HG02970 (cell line): ENCODE measurements at regions not wholly inside any gene's neighbourhood (a gene's known extent, or its start where the extent isn't known, plus 50 kb on each side); places are given as distances from the start of the nearest gene placed in this dataset.

ENCODE experiments used
- ATAC-seq: cut with Tn5 transposase; IDR thresholded peaks from one replicate; pipeline ENCODE4 v1.9.1; 2021; ENCODE audit warnings: mild to moderate bottlenecking, moderate library complexity, moderate number of reproducible peaks; ENCODE audit not compliant: unreplicated experiment, low FRiP score

DNA sequence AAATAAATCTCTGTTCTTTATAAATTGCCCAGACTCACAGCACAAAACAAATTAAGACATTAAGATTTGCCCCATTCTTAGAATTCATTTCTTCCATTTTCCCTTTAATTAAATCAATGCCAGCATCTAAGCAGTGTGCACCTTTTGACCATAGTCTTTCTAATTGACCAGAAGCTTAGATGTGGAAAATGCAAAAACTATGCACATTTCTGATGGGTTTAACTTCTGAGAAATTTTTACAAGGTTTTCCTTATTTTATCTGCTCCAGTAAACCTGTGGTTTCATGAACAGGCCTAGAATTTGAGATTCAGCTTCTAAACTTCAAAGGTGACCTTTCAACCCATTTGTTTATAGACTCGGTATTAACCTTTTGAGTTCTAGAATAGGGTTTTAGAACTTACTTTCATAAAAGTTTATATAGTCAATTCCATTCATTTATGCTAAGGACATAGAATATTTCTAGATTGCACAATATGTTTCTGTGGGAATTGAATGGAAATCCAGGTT, 437.8 kb upstream of the HSF2 start:
- ATAC-seq = no peak

DNA sequence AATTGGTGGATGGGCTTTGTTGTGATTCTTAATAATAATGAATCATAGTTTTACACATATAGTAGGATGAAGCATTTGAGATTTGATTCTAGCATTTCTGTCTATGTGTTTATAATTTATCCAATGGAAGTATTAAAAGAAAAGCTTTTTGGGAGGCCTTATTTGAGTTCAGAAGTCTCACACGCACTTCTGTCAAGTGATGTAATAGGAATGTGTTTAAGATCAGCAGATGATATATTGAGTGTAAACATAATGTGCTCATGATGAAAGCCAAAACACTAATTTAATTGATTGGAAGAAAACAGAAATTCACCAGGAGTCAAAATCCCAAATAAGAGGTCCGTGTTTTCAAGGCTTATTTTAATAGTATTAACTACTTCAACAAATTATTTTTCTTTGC, 435.6 kb upstream of the HSF2 start:
- no peak for ATAC-seq

GRCh38 chr6:121965739-121966138, 433.7 kb upstream of the HSF2 start:
- no peak for ATAC-seq

GRCh38 chr6:121967631-121968030, 431.8 kb upstream of the HSF2 start:
- ATAC-seq = no peak

DNA sequence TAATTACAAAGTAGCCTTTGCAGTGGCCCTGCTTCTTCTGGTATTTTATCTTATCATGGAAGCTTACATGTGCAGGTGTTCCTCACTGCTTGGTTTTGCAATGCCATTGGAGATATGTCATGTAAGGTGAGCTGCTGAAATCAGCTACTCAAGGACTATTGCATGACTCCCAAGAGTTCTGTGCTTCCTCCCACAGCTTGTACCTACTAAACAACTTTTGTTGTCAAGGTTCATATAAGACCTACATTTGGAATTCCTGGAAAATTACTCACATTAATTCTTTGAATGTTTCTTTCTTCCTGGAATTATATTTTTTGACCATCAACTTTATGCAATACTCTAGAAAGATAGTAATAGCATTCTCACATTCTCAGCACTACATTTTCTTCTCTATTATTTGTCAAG, 427.5 kb upstream of the HSF2 start:
- ATAC-seq = no peak

- no peak for ATAC-seq
Measured at GRCh38 chr6:121984956-121985355, 414.5 kb upstream of the HSF2 start.

DNA sequence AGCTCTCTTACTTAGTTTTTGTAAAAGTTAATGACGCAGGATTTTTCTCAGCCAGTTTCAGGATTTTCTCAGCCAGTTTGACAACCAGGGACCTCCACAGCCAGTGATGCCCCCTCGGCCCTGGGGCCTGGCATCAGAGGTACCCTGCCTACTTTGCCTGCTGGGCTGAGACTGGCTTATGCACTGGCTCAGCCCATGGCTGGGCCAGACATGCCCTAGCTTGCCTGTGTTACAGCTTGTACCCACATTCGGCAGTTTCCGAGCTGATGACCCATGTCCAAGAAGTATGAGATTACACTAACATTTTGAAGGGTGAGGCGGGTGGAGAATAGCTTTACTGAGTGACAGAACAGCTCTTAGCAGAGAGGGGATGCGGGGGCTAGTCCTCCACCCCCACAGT, 406.1 kb upstream of the HSF2 start:
- ATAC-seq = no peak

DNA sequence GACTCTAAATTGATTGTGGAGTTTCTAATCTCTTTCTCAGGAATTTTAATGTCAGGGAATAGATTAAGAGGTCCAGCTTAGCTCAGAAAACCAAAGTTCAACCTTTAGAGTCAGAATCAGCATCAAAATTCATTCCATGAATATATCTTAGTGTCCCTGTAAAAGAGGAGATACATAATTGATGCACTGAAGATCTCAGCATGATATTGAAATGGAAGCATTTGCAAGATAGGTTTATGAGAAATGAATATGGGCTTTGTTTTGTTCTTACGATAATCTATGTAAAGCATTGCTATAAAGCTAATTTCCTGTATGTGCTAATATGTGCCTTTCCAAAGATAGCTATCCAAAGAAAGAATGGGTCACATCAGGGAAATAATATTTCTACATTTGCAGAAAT, 404.5 kb upstream of the HSF2 start:
- ATAC-seq = no peak

GRCh38 chr6:121998631-121999030, 400.8 kb upstream of the HSF2 start:
- ATAC-seq = no peak

GRCh38 chr6:121999456-122000065, 399.9 kb upstream of the HSF2 start:
- ATAC-seq = no peak

DNA sequence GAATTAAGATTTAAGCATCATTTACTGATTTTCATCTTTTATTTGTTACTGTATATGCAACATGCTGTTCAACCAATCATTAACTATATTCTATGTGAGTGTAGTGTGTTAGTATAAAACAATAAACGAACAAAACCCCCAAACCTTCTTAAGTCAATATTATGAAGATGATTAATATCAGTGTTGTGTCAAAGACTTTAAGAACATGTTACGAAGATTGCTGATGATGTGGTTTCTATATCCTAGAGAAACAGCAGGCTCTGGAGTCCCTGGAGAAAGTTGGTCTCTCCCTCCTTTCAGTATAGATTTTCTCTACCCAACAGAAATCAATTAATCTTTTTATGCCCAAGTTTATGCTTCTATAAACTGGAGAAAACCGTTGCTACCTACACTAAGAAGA, 393.8 kb upstream of the HSF2 start:
- no peak for ATAC-seq

GRCh38 chr6:122007339-122007738, 392.1 kb upstream of the HSF2 start:
- no peak for ATAC-seq

DNA sequence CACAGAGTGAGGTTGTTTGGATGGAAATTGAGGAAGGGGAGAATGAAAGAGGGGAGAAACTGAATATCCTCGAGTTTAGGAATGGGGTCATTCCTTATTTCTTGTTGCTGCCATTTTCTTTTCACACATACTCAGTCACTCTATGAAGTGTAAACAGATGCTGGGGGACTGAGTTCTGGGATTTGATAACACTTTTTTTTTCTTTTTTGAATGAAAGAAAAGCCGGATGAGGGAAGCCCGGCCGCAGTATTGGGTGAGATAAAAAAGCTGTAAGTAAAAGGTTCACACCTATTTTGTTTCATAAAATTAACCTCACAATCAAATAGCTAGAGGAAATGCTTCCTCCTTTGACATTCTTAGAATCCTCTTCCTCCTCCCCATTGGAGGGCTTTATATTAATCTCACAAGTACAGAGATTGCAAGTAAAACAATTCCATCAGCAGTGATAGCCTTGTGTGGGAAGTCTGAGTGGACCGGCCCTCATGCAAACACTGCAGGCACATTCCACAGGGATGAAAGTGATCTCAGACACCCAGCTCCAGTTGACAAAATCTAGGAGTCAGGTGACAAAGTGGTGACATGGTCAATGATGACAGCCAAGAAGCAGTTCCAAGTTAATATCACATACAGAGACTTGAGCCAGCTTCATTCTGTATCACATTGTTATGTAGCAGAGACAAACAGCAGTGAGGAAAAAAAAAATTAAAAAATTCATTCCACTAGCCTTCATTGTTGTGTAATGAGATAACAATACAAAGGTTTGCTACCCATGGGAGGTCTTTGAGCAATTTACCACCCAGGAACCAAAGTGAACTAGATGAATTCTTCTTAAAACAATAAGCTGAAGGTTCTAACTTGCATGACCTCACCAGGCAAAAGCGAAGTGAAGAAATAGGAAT, 391.1 kb upstream of the HSF2 start:
- ATAC-seq = no peak

DNA sequence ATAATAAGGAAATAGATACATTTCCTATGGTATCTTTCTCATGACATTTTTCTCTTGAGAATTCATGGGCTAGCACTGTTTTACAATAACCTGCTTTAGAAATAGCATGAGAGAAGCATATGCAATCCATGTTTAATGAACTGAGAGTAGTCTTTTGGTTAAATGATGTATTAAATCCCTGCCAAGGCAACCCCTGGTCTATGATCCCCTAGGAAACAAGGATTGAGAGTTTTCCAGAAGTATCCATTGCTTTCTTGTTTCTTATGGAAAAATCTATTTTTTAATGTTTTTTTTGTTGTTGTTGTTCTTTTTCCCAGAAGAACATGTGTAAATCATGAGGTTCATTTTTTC, 390.5 kb upstream of the HSF2 start:
- no peak for ATAC-seq

DNA sequence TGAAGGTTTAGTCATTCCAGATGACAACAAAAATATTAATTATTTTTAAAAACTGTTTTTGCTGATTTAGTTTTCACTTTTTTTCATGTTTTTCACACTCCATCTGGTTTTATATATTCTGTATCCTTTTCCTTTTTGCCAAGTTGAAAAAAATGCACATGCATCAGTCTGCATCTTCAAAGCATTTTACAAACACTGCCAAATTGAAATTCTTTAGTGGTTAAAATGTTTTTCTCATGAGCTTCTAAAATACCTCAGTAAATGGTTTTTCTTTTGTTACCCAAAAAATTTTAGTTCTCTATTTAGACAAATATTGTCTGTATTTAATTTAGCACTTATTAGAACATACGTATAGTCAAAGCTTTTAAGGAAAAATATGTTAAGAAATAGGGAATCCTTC, 386.9 kb upstream of the HSF2 start:
- no peak for ATAC-seq

- ATAC-seq = no peak
Measured at GRCh38 chr6:122014961-122015360, 384.5 kb upstream of the HSF2 start.

GRCh38 chr6:122020588-122021264, 378.7 kb upstream of the HSF2 start:
- peak; percentile 98 for ATAC-seq

- no peak for ATAC-seq
Measured at GRCh38 chr6:122025104-122025503, 374.3 kb upstream of the HSF2 start.

DNA sequence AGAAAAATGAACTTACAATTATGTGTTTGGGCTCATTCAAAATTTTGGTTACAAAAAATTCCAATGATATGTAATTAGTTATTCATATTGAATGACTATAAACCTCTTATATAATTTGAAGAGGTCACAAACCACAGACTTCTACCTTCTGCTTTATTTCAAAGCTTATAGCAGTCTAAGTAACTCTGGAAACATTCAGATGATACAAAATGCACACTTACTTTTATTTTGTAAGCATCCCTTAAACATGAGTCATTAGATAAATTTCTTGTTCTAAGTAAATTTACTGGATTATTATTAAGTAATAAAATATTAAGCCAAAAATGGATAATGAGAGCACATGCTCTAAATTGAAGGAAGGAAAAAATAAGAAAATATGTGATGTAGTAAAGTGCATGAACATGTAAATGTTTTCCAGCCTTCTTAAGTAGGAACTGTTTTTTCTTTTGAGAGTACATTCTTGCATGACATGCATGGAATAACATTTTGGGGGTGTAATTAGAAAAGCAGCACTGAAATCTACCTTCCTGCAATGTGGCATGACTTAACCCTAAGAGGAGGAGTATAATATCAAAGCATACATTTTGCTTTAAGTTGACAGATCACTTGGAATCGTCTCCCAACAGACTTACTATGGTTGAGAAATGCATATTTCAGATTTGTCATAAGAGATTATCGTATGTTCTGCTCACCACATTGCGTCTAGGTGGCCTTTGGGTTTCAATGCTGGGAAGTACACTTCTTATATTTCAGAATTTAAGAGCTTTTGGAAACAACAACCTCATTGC, 372.7 kb upstream of the HSF2 start:
- no peak for ATAC-seq

GRCh38 chr6:122028933-122029522, 370.4 kb upstream of the HSF2 start:
- no peak for ATAC-seq
